ENCODE measurements at regions not wholly inside any gene's neighbourhood (a gene's known extent, or its start where the extent isn't known, plus 50 kb on each side); places are given as distances from the start of the nearest gene placed in this dataset.
"Not testable (repeated sequence)": the region's sequence is repeated elsewhere in the genome, so short reads cannot be mapped to it uniquely, and the experiment has no call there.

DNA sequence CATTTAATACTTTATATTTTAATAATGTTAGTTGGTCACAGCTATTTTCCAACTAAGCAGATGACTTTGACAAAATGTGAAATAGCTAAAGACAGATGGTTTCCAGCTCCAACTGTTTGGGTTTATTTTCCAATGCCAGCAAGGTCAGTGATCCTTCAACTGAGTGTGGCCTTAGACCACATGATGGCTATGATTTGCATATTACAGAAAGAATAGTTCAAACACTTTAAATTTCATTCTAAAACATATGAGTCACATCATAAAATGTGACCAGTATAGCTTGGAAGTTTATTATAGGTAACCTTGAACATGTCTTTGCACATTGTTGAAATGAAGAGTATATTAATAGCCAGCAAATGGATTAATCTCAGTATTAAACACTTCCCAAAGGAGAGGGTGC is 454.0 kb upstream of the C1orf87 start:
- Histone ChIP-seq H3K36me3 (ENCODE audit: control insufficient read depth in 5 of 5, insufficient read depth in 5 of 5, low read length in 5 of 5) (no peaks in the 10 kb centered on the region), H3K27ac (ENCODE audit: low read depth, low read length) (no peak overlapping the region), H3K27me3 (ENCODE audit: control insufficient read depth in 5 of 5, insufficient read depth in 4 of 5, low read length in 5 of 5) (no peaks in the 10 kb centered on the region), H3K4me3 (ENCODE audit: low read depth in 1 of 5, low read length in 5 of 5) (no peak overlapping the region), H3K9ac (ENCODE audit: low read length in 5 of 5) (no peak overlapping the region), H3K9me3 (ENCODE audit: control insufficient read depth in 5 of 5, low read length in 5 of 5) (no peaks in the 10 kb centered on the region), H3K4me1 (ENCODE audit: control insufficient read depth in 5 of 5, insufficient read depth in 5 of 5, low read length in 5 of 5) (no peaks in the 10 kb centered on the region)

DNA sequence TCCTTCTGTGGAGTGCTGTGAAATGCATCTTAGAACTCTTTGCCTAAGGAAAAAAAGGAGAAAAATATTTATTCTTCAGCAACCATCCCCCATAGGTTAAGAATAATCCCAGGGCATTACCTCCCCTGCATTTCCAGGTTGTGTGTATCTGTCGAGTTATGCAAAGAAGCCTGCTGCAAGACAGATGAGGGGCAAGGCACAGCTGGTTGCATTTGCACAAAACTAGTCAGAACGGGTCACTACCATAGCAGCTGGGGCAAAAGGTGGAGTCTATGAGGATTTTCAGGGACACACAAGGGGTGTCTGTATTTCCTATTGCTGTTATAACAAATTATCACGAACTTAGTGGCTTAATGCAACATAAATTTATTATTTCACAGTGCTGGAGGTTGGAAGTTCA is 443.4 kb upstream of the C1orf87 start:
- Histone ChIP-seq H3K36me3 (ENCODE audit: control insufficient read depth in 5 of 5, insufficient read depth in 5 of 5, low read length in 5 of 5) (no peaks in the 10 kb centered on the region), H3K9ac (ENCODE audit: low read length in 5 of 5) (no peak overlapping the region), H3K9me3 (ENCODE audit: control insufficient read depth in 5 of 5, low read length in 5 of 5) (no peaks in the 10 kb centered on the region), H3K4me3 (ENCODE audit: low read depth in 1 of 5, low read length in 5 of 5) (no peak overlapping the region), H3K27ac (ENCODE audit: low read depth, low read length) (no peak overlapping the region), H3K4me1 (ENCODE audit: control insufficient read depth in 5 of 5, insufficient read depth in 5 of 5, low read length in 5 of 5) (no peaks in the 10 kb centered on the region), H3K27me3 (ENCODE audit: control insufficient read depth in 5 of 5, insufficient read depth in 4 of 5, low read length in 5 of 5) (no peaks in the 10 kb centered on the region)

DNA sequence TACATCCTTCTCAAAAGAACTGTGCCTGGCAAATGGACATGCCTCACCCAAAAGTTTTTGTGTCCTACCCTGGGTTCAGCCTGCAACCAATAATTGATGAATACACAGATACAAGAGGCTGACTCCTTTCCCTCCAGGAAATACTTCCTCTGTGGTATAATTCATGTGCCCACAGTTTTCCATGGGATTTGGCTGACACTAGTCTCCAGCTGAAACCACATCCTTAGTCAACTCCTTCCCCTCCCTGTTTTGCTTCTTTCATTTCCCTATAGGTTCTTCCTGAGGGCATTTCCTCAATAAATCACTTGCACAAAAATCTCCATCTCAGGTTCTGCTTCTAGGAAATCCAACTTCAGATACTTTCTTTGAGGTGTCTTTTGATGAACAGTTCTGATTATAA is 436.6 kb upstream of the C1orf87 start:
- H3K4me3 ChIP-seq (ENCODE audit: low read depth in 1 of 5, low read length in 5 of 5), result no peak overlapping the region
- no peaks in the 10 kb centered on the region for H3K36me3 ChIP-seq (ENCODE audit: control insufficient read depth in 5 of 5, insufficient read depth in 5 of 5, low read length in 5 of 5)
- no peaks in the 10 kb centered on the region for H3K9me3 ChIP-seq (ENCODE audit: control insufficient read depth in 5 of 5, low read length in 5 of 5)
- no peaks in the 10 kb centered on the region for H3K4me1 ChIP-seq (ENCODE audit: control insufficient read depth in 5 of 5, insufficient read depth in 5 of 5, low read length in 5 of 5)
- H3K27me3 ChIP-seq (ENCODE audit: control insufficient read depth in 5 of 5, insufficient read depth in 4 of 5, low read length in 5 of 5), result no peaks in the 10 kb centered on the region
- no peak overlapping the region for H3K9ac ChIP-seq (ENCODE audit: low read length in 5 of 5)
- no peak overlapping the region for H3K27ac ChIP-seq (ENCODE audit: low read depth, low read length)

DNA sequence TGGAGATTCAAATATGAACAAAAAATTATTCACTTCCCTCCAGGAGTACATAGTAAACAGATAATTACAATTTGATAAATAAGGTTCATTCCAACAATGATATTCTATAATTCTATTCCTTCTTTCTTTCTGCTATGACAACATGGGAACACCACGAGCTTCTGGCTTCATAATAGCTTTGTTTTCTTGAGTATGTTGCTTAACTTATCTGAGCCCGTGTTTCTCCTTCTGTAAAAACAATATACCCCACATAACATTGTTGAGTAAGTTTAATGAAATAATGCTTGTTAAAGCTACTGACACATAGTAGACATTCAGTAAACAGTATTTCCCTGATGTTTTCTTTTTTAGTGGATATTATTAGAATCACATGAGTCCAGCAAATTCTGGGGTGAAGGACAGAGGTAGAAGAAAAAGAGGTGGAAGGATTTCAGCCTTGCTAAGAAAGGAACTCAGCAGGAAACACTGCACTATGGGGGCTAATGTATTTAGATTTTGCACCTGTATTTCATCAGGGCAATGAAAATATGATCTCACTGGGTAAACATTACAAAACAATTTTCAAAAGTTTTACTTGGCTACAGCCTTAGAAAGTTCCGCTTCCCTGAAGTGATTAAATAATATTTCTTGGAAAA is 430.8 kb upstream of the C1orf87 start:
- Histone ChIP-seq H3K9me3 (ENCODE audit: control insufficient read depth in 5 of 5, low read length in 5 of 5) (peaks cover 0 to 9% (median 0%) of the 10 kb centered on the region in 5 donors), H3K4me3 (ENCODE audit: low read depth in 1 of 5, low read length in 5 of 5) (no peak overlapping the region), H3K27ac (ENCODE audit: low read depth, low read length) (no peak overlapping the region), H3K36me3 (ENCODE audit: control insufficient read depth in 5 of 5, insufficient read depth in 5 of 5, low read length in 5 of 5) (no peaks in the 10 kb centered on the region), H3K27me3 (ENCODE audit: control insufficient read depth in 5 of 5, insufficient read depth in 4 of 5, low read length in 5 of 5) (no peaks in the 10 kb centered on the region), H3K4me1 (ENCODE audit: control insufficient read depth in 5 of 5, insufficient read depth in 5 of 5, low read length in 5 of 5) (peaks cover 0 to 6% (median 3%) of the 10 kb centered on the region in 5 donors), H3K9ac (ENCODE audit: low read length in 5 of 5) (no peak overlapping the region)

DNA sequence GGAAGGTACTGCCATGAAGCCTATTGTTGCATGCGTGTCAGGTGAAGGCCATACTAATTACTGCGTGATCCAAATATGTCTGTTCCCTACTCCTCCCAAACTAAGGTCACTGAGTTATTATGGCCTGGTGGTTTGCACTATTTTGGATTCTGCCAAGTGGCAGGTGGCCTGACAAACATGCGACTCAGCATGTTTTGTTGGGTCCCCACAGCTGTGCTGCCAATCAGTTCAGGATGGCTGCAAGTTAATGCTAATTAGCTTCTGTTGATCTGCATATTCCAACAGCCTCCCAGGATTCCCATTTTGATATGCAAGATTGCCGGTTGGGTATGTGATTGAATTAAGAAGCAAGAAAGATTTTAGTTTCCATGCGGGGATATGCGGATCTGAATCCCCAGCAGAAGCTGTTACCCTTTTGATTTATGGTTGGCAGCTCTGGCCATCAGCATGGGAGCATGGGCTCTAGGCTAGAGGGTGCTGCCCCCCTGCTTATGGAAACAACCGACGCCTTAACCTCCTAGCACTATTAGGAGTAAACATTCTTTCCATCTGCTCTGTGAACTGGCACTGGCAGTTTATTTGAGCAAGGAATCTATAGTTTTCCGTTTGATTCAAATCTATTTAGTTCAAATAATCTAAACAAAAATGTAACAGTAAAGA is 429.8 kb upstream of the C1orf87 start:
- peaks cover 0 to 6% (median 3%) of the 10 kb centered on the region in 5 donors for H3K4me1 ChIP-seq (ENCODE audit: control insufficient read depth in 5 of 5, insufficient read depth in 5 of 5, low read length in 5 of 5)
- H3K9me3 ChIP-seq (ENCODE audit: control insufficient read depth in 5 of 5, low read length in 5 of 5), result peaks cover 4 to 17% (median 5%) of the 10 kb centered on the region in 5 donors
- no peak overlapping the region for H3K27ac ChIP-seq (ENCODE audit: low read depth, low read length)

DNA sequence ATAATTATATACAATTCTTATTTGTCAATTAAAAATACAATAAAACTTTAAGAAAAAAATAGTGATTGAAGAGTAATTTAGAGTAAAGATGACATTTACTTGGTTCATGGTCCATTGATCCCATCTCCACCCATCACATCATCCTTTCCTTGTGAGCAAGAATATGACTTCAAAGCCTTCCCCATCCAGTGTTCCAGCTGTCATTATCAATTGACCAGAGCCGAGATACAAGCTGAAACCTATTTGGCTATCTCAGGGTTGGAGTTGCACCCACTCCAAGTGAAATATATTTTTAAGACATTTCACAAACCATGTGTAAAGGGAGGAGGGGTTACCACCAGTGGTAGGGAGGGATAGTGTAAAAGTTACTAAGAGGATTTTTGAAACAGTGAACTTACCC is 428.9 kb upstream of the C1orf87 start:
- Histone ChIP-seq H3K9ac (ENCODE audit: low read length in 5 of 5) (no peak overlapping the region), H3K4me3 (ENCODE audit: low read depth in 1 of 5, low read length in 5 of 5) (no peak overlapping the region), H3K4me1 (ENCODE audit: control insufficient read depth in 5 of 5, insufficient read depth in 5 of 5, low read length in 5 of 5) (peaks cover 0 to 6% (median 3%) of the 10 kb centered on the region in 5 donors), H3K9me3 (ENCODE audit: control insufficient read depth in 5 of 5, low read length in 5 of 5) (peaks cover 6 to 25% (median 9%) of the 10 kb centered on the region in 5 donors), H3K27me3 (ENCODE audit: control insufficient read depth in 5 of 5, insufficient read depth in 4 of 5, low read length in 5 of 5) (no peaks in the 10 kb centered on the region), H3K36me3 (ENCODE audit: control insufficient read depth in 5 of 5, insufficient read depth in 5 of 5, low read length in 5 of 5) (no peaks in the 10 kb centered on the region), H3K27ac (ENCODE audit: low read depth, low read length) (no peak overlapping the region)

More for the DNA sequence above, 429.8 kb upstream of the C1orf87 start:
- Histone ChIP-seq H3K36me3 (ENCODE audit: control insufficient read depth in 5 of 5, insufficient read depth in 5 of 5, low read length in 5 of 5) (no peaks in the 10 kb centered on the region), H3K9ac (ENCODE audit: low read length in 5 of 5) (no peak overlapping the region), H3K27me3 (ENCODE audit: control insufficient read depth in 5 of 5, insufficient read depth in 4 of 5, low read length in 5 of 5) (no peaks in the 10 kb centered on the region), H3K4me3 (ENCODE audit: low read depth in 1 of 5, low read length in 5 of 5) (no peak overlapping the region)

DNA sequence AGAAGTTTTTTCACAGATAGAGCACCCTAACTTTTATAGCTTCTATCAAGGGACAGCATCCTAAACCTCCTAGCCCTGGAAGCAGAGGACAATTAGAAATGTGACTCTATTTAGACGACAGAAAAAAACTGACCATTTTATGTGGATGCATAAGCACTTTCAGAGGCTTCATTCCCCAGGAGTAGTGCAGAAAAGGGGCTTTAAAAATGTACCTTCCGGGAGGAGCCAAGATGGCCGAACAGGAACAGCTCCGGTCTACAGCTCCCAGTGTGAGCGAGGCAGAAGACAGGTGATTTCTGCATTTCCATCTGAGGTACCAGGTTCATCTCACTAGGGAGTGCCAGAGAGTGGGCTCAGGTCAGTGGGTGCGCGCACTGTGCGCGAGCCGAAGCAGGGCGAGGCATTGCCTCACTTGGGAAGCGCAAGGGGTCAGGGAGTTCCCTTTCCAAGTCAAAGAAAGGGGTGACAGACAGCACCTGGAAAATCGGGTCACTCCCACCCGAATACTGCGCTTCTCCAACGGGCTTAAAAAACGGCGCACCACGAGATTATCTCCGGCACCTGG is 416.4 kb upstream of the C1orf87 start:
- not testable (repeated sequence) for H3K27me3 ChIP-seq (ENCODE audit: control insufficient read depth in 5 of 5, insufficient read depth in 4 of 5, low read length in 5 of 5); H3K27ac ChIP-seq (ENCODE audit: low read depth, low read length); H3K36me3 ChIP-seq (ENCODE audit: control insufficient read depth in 5 of 5, insufficient read depth in 5 of 5, low read length in 5 of 5); H3K9me3 ChIP-seq (ENCODE audit: control insufficient read depth in 5 of 5, low read length in 5 of 5); H3K4me3 ChIP-seq (ENCODE audit: low read depth in 1 of 5, low read length in 5 of 5); H3K9ac ChIP-seq (ENCODE audit: low read length in 5 of 5)
- peaks cover 0 to 12% (median 8%) of the 10 kb centered on the region in 5 donors for H3K4me1 ChIP-seq (ENCODE audit: control insufficient read depth in 5 of 5, insufficient read depth in 5 of 5, low read length in 5 of 5)

DNA sequence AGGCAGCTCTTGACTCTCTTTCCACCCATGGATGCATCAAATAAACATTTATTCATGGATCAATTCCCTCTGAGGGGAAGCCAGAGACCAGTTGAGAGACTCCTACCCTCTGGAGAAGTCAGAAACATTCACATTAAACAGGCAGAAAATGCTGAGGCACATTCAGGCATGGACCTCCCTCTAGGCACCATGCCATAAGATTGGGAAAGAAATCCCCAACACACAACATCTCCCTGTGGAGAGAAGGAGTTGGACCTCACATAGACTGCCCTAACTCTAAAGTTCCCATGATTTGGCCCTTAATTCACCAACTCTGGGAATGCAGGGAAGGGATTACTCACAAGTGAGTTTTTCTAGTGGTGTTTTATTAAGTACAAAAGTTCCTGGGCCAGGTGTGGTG is 415.3 kb upstream of the C1orf87 start:
- no peaks in the 10 kb centered on the region for H3K36me3 ChIP-seq (ENCODE audit: control insufficient read depth in 5 of 5, insufficient read depth in 5 of 5, low read length in 5 of 5)

DNA sequence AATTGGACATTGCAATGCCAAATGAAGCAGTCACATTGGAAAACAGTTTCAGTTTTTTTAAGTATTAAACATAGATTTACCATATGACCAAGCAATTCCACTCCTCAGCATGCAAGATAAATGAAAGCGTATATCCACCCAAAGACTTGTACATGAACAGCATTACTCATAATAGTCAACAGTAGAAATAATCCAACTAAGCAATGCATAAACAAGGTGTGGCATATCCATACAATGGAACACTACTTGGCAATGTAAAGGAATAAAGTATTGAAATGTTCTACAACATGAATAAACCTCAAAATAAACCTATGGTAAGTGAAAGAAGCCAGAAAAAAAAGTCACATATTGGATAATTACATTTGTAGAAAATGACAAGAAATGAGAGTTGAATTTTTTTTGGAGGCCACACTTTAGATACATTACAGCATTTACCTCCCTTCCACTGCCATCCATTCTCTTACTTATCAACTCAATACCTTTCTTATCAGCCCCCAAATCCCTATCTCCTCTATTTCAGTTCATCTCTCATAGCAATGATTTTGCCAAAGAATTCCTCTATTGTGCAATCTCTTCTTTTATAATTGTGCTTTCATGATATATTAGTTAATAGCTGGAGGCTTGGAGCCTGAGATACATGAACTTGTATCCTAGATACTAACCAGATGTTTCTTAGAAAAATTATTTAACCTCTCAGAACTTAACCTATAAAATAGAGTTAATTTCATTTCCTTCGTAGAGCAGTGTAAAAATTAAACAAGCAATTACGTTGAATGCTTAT is 414.2 kb upstream of the C1orf87 start:
- no peak overlapping the region for H3K9ac ChIP-seq (ENCODE audit: low read length in 5 of 5)
- no peak overlapping the region for H3K27ac ChIP-seq (ENCODE audit: low read depth, low read length)
- H3K4me3 ChIP-seq (ENCODE audit: low read depth in 1 of 5, low read length in 5 of 5), result no peak overlapping the region
- peaks cover 0 to 16% (median 8%) of the 10 kb centered on the region in 5 donors for H3K4me1 ChIP-seq (ENCODE audit: control insufficient read depth in 5 of 5, insufficient read depth in 5 of 5, low read length in 5 of 5)
- no peaks in the 10 kb centered on the region for H3K27me3 ChIP-seq (ENCODE audit: control insufficient read depth in 5 of 5, insufficient read depth in 4 of 5, low read length in 5 of 5)
- H3K9me3 ChIP-seq (ENCODE audit: control insufficient read depth in 5 of 5, low read length in 5 of 5), result no peaks in the 10 kb centered on the region
- H3K36me3 ChIP-seq (ENCODE audit: control insufficient read depth in 5 of 5, insufficient read depth in 5 of 5, low read length in 5 of 5), result no peaks in the 10 kb centered on the region

More for the DNA sequence above, 415.3 kb upstream of the C1orf87 start:
- H3K27me3 ChIP-seq (ENCODE audit: control insufficient read depth in 5 of 5, insufficient read depth in 4 of 5, low read length in 5 of 5), result no peaks in the 10 kb centered on the region
- no peak overlapping the region for H3K27ac ChIP-seq (ENCODE audit: low read depth, low read length)
- no peak overlapping the region for H3K9ac ChIP-seq (ENCODE audit: low read length in 5 of 5)
- H3K9me3 ChIP-seq (ENCODE audit: control insufficient read depth in 5 of 5, low read length in 5 of 5), result no peaks in the 10 kb centered on the region
- no peak overlapping the region for H3K4me3 ChIP-seq (ENCODE audit: low read depth in 1 of 5, low read length in 5 of 5)
- H3K4me1 ChIP-seq (ENCODE audit: control insufficient read depth in 5 of 5, insufficient read depth in 5 of 5, low read length in 5 of 5), result peaks cover 0 to 12% (median 8%) of the 10 kb centered on the region in 5 donors

DNA sequence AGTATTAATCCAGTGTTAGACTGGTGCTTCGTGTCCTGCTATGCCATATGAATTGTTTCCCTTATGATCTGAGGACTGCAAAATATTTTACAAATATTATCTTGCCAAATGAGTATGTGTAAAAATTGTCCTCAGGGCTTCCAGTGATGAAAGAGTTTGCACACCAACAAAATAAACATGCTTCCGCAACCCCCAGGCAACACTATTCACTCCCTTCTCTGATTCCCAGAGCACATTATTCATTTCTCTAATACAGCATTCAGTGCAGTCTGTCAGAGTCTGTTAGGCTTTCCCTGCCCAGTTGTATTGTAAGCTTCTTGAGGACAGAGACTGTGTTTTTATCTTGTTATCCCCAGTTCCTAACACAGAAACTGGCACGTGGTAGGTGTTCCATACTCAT is 409.9 kb upstream of the C1orf87 start:
- peaks cover 0 to 11% (median 3%) of the 10 kb centered on the region in 5 donors for H3K4me1 ChIP-seq (ENCODE audit: control insufficient read depth in 5 of 5, insufficient read depth in 5 of 5, low read length in 5 of 5)
- H3K27ac ChIP-seq (ENCODE audit: low read depth, low read length), result no peak overlapping the region
- no peak overlapping the region for H3K9ac ChIP-seq (ENCODE audit: low read length in 5 of 5)
- H3K9me3 ChIP-seq (ENCODE audit: control insufficient read depth in 5 of 5, low read length in 5 of 5), result peaks cover 0 to 11% (median 2%) of the 10 kb centered on the region in 5 donors
- no peak overlapping the region for H3K4me3 ChIP-seq (ENCODE audit: low read depth in 1 of 5, low read length in 5 of 5)
- H3K36me3 ChIP-seq (ENCODE audit: control insufficient read depth in 5 of 5, insufficient read depth in 5 of 5, low read length in 5 of 5), result no peaks in the 10 kb centered on the region
- no peaks in the 10 kb centered on the region for H3K27me3 ChIP-seq (ENCODE audit: control insufficient read depth in 5 of 5, insufficient read depth in 4 of 5, low read length in 5 of 5)

Data from subcutaneous abdominal adipose tissue (tissue), 5 donors.